ENCODE measurements at regions not wholly inside any gene's neighbourhood (a gene's known extent, or its start where the extent isn't known, plus 50 kb on each side); places are given as distances from the start of the nearest gene placed in this dataset.

DNA sequence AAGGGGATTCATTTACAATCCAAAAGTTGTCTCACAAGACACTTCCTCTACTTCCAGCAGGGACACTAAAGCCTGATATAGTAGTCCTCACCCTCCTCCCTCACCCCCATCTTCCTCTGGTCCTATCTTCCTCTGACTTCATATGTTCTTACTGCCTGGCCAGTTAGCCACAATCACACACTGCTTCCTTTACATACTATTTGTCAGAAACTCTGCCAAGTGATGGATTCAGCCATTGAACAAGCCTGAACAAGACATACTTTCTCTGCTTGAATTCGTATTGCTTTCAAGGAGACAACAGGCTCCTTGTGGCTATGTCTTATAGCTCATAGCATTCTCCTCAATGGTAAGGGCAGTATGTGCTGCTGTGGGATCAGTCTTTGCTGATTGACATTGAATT is 672.2 kb downstream of the BCL11A start:
- no peaks in the 10 kb centered on the region for H3K9me3 Mint-ChIP-seq (ENCODE audit: insufficient read depth)
- H3K27ac Mint-ChIP-seq: no peak overlapping the region
- no peak for TF ChIP-seq CTCF (IDR thresholded peaks at IDR 0.05)
- H3K27me3 ChIP-seq (replicated peaks in 1 of 4; ENCODE audit: control extremely low read depth in 1 of 4, control insufficient read depth in 3 of 4, insufficient read depth in 4 of 4, low read length in 3 of 4): no peaks in the 10 kb centered on the region
- peaks cover 11% of the 10 kb centered on the region in 2 donors for H3K4me1 ChIP-seq (ENCODE audit: control insufficient read depth in 2 of 2, insufficient read depth in 2 of 2, low read length in 2 of 2)
- H3K27ac ChIP-seq (ENCODE audit: low read length in 2 of 2): no peak overlapping the region
- no peak overlapping the region for H3K4me3 Mint-ChIP-seq
- H3K9ac ChIP-seq (ENCODE audit: low read length): no peak overlapping the region
- CTCF ChIA-PET: interaction anchor here (1.3 kb wide), 1 partner anchor 675 kb away, joined by 3 read pairs; no protein-coding TSS in a partner anchor
- H3K4me3 ChIP-seq (ENCODE audit: control extremely low read depth in 1 of 5, extremely low read depth in 1 of 5, insufficient read depth in 1 of 5, low read depth in 2 of 5, low read length in 4 of 5): no peak overlapping the region
- ATAC-seq (ENCODE audit: low read depth) (no peak), DNase-seq (no peak)
- H3K36me3 ChIP-seq (replicated peaks in 1 of 2; ENCODE audit: control extremely low read depth in 1 of 2, control insufficient read depth in 1 of 2, extremely low read depth in 1 of 2, insufficient read depth in 2 of 2, low read length in 1 of 2): no peaks in the 10 kb centered on the region
- H4K20me1 ChIP-seq (ENCODE audit: control insufficient read depth, insufficient read depth, low read length, poor library complexity, severe bottlenecking): no peaks in the 10 kb centered on the region
- peaks cover 12% of the 10 kb centered on the region for H3K4me1 Mint-ChIP-seq
- 100% methylated on average over 1 of the region's 1 CpG for WGBS (ENCODE audit: insufficient coverage)
- intact Hi-C loops (cut with micrococcal nuclease): no loop called here
- no peak overlapping the region for H2AFZ ChIP-seq (ENCODE audit: insufficient read depth, low read depth, low read length, poor library complexity, severe bottlenecking)
- POLR2A ChIA-PET: no interaction called here
- no peaks in the 10 kb centered on the region for H3K9me3 ChIP-seq (ENCODE audit: control extremely low read depth in 1 of 3, control insufficient read depth in 2 of 3, insufficient read depth in 1 of 3, low read length in 2 of 3)
- peaks cover 3% of the 10 kb centered on the region for H3K27me3 Mint-ChIP-seq
- no peak overlapping the region for H3K4me2 ChIP-seq (replicated peaks; ENCODE audit: low read depth, low read length, poor library complexity, severe bottlenecking)
- H3K79me2 ChIP-seq (ENCODE audit: control insufficient read depth, insufficient read depth, low read length): no peaks in the 10 kb centered on the region

- POLR2A ChIA-PET: no interaction called here
- Histone ChIP-seq H3K4me1 (ENCODE audit: control insufficient read depth in 2 of 2, insufficient read depth in 2 of 2, low read length in 2 of 2) (no peaks in the 10 kb centered on the region), H3K4me3 (ENCODE audit: control extremely low read depth in 1 of 5, extremely low read depth in 1 of 5, insufficient read depth in 1 of 5, low read depth in 2 of 5, low read length in 4 of 5) (no peak overlapping the region), H3K27ac (ENCODE audit: low read length in 2 of 2) (no peak overlapping the region), H2AFZ (ENCODE audit: insufficient read depth, low read depth, low read length, poor library complexity, severe bottlenecking) (no peak overlapping the region), H3K4me2 (replicated peaks; ENCODE audit: low read depth, low read length, poor library complexity, severe bottlenecking) (no peak overlapping the region), H3K27me3 (replicated peaks in 1 of 4; ENCODE audit: control extremely low read depth in 1 of 4, control insufficient read depth in 3 of 4, insufficient read depth in 4 of 4, low read length in 3 of 4) (no peaks in the 10 kb centered on the region), H4K20me1 (ENCODE audit: control insufficient read depth, insufficient read depth, low read length, poor library complexity, severe bottlenecking) (no peaks in the 10 kb centered on the region), H3K9ac (ENCODE audit: low read length) (no peak overlapping the region), H3K79me2 (ENCODE audit: control insufficient read depth, insufficient read depth, low read length) (no peaks in the 10 kb centered on the region), H3K36me3 (replicated peaks in 1 of 2; ENCODE audit: control extremely low read depth in 1 of 2, control insufficient read depth in 1 of 2, extremely low read depth in 1 of 2, insufficient read depth in 2 of 2, low read length in 1 of 2) (no peaks in the 10 kb centered on the region), H3K9me3 (ENCODE audit: control extremely low read depth in 1 of 3, control insufficient read depth in 2 of 3, insufficient read depth in 1 of 3, low read length in 2 of 3) (no peaks in the 10 kb centered on the region)
- no peak overlapping the region for H3K27ac Mint-ChIP-seq
- H3K9me3 Mint-ChIP-seq (ENCODE audit: insufficient read depth): no peaks in the 10 kb centered on the region
- ATAC-seq (ENCODE audit: low read depth): no peak
- no peaks in the 10 kb centered on the region for H3K4me1 Mint-ChIP-seq
- CTCF ChIA-PET: no interaction called here
- WGBS (ENCODE audit: insufficient coverage): 89% methylated on average over 4 of the region's 9 CpGs
- intact Hi-C loops (cut with micrococcal nuclease): no loop called here
- peaks cover 3% of the 10 kb centered on the region for H3K27me3 Mint-ChIP-seq
- DNase-seq: no peak
- no peak for TF ChIP-seq EZH2 (IDR thresholded peaks at IDR 0.05; ENCODE audit: borderline replicate concordance, insufficient read depth, low read depth, low read length, poor library complexity, severe bottlenecking)
- no peak for TF ChIP-seq CTCF (IDR thresholded peaks at IDR 0.05)
- H3K4me3 Mint-ChIP-seq: no peak overlapping the region
These were observed 673.7 kb downstream of the BCL11A start for GRCh38 chr2:59879700-59880131.
